ENCODE measurements at regions not wholly inside any gene's neighbourhood (a gene's known extent, or its start where the extent isn't known, plus 50 kb on each side); places are given as distances from the start of the nearest gene placed in this dataset.

GRCh38 chr22:26972286-26972685 lies 314.9 kb downstream of the MIAT start:
- TF ChIP-seq CTCF (IDR thresholded peaks at IDR 0.05) (no peak), POLR2A (IDR thresholded peaks at IDR 0.05) (no peak)

Measured in adrenal gland (tissue), 5 donors.